GM13977 (cell line): ENCODE measurements at regions not wholly inside any gene's neighbourhood (a gene's known extent, or its start where the extent isn't known, plus 50 kb on each side); places are given as distances from the start of the nearest gene placed in this dataset.

Experiments
- DNase-seq: peaks from one replicate; pipeline ENCODE4 v3.0.0; 2012; ENCODE audit warnings: low spot score
- in situ Hi-C: fragments of 300-500 bp; cut with MboI; formaldehyde crosslinking; loops from one replicate; pipeline ENCODE4 v1.12.0; 2022; ENCODE audit warnings: low sequenced_read_pairs, low pct_unique_long_range_greater_than_20kb, mixed read lengths, inconsistent platforms; ENCODE audit not compliant: unreplicated experiment
- TF ChIP-seq, protein P1 (sequence below): IDR thresholded peaks from 2 replicates; pipeline ENCODE4 v1.5.1; 2012; ENCODE audit warnings: mild to moderate bottlenecking, control low read depth; ENCODE audit not compliant: insufficient read depth; ENCODE audit errors: extremely low read depth, missing control alignments

DNA sequence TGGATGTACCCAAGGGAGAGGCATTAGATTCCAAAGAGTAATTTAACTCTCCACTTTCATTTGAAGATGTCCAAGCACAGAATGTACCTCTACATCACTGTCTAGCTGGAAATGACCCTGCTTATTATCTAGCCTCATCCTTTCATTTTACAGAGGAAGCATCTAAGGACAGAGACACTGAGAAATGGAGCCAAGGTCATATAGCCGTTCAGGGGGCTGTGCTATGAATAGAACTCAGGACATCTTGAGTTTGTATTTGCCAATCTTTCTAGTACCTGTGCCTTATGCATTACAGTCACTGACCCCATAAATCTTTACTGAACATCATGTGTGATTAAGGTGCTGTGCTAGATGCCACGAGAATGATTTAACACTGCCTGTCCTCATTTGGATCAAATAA lies 138.2 kb upstream of the SPTLC3 start:
- DNase-seq = no peak
- TF ChIP-seq, protein P1, sequence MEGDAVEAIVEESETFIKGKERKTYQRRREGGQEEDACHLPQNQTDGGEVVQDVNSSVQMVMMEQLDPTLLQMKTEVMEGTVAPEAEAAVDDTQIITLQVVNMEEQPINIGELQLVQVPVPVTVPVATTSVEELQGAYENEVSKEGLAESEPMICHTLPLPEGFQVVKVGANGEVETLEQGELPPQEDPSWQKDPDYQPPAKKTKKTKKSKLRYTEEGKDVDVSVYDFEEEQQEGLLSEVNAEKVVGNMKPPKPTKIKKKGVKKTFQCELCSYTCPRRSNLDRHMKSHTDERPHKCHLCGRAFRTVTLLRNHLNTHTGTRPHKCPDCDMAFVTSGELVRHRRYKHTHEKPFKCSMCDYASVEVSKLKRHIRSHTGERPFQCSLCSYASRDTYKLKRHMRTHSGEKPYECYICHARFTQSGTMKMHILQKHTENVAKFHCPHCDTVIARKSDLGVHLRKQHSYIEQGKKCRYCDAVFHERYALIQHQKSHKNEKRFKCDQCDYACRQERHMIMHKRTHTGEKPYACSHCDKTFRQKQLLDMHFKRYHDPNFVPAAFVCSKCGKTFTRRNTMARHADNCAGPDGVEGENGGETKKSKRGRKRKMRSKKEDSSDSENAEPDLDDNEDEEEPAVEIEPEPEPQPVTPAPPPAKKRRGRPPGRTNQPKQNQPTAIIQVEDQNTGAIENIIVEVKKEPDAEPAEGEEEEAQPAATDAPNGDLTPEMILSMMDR = no peak
- in situ Hi-C loops = no loop called here

DNA sequence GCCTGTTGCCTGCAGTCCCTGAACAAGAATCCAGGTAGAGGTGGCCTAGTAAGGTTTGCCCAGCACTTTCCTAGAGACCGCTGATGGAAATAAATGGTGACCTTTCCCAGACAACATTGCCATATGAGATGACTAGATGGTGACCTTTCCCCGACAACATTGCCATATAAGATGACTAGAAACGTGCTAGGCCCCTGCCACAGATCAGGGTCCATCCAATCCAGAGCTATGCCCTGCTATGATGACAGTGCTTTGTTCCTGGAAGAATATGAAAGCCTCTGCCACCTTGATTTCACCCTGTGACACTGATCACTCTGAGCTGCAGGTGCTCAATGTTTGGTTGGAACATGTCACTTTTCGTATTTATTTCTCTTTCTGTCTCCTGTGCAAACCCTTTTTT lies 133.8 kb upstream of the SPTLC3 start:
- TF ChIP-seq, protein P1 = no peak
- in situ Hi-C loops = no loop called here
- DNase-seq = no peak

DNA sequence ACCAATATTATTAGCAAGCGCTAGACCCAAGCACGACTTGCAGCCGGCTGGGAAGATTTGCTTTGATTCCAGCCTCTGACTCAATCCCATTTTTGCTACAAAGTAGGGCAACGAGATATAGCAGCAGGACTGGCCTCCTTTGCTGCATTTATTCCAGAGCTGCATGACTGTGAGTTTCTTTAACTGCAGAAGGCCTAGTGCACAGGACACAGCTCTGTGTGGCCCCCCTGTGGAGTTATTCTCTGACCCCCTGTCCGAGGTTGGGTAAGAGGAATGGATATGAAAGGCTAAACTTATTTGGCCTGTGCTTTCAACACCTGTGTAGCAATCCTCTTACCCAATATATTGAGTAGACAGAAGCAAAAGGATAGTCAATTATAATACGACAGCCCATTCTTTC lies 133.3 kb upstream of the SPTLC3 start:
- in situ Hi-C loops = no loop called here
- TF ChIP-seq, protein P1 = no peak
- no peak for DNase-seq

DNA sequence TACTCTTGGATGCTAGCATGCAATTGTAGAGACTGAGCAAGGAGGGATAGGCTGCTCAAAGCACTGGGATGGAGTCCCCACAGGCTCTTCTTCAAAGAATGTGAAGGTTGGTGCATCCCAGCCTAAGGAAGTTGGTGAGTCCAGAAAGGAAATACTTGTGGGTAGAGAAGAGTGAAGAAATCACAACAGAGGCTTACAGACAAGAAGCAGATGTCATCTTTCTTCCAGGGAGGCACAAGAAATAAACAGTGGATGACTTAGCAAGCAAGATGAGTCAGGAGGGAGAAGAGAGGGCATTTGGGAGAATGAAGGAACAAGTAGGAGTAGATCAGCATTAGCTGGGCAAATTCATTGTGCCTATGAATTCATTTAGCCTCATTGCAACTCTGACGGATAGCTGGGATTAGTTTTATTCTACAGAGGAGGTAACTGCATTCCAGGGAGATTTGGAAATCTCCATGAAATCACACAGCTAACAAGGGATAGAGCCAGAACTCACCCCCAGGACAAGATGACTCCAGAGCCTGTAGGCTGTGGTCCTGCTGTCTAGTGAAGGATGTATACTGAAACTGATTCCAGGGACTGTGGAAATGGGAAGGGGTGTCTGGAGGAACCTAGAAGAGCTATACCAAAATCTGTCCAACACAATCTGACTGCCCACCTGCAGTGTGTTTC lies 125.8 kb upstream of the SPTLC3 start:
- TF ChIP-seq, protein P1 = no peak
- in situ Hi-C loops = no loop called here
- no peak for DNase-seq

DNA sequence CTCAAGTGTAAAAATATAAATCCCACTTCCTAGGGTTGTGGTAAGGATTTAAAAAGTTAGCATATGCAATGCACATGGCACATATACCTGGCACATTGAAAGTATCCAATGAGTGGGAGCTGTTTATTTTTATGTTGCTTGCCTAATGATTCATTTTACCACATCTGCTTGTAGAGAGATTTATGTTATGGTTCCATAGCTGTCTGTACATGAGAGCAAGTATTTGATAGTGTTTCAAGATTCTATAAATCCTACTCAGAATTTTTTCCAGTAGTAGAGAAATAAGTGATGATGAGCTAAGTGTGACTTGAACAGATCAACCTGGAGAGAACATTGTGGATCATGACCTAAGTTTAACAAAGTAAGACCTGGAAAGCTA lies 125.3 kb upstream of the SPTLC3 start:
- no peak for DNase-seq
- TF ChIP-seq, protein P1 = no peak
- in situ Hi-C loops = no loop called here

DNA sequence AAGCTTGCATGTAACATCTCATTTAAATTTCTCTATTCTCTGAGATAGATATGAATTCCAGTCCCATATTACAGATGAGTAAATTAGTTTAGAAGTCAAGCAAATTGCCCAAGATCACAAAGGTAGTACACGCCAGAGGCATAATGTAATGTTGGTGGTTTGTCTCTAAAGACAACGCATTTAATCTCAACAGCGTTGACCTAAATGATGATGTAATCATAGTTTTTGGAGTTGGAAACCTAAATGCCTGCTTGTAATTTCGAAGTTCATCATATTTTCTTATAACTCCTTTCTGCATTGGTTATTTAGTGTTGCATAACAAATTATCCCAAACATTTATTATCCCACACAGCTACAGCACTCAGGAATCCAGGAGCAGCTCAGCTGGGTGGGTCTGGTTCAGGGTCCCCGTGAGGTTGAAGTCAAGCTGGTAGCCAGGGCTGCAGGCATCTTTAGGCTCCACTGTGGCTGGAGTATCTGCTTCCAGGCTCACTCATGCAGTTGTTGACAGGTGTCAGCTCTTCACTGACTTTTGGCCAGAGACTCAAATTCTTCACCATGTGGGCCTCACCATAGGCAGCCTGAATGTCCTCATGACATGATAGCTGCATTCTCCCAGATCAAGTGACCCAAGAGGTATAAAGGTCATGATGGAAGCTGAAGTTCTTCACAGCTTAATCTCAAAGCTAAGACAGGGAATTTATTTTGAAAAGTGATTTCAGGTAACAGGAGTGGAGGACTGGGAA lies 122.0 kb upstream of the SPTLC3 start:
- in situ Hi-C loops = no loop called here
- DNase-seq = no peak
- TF ChIP-seq, protein P1 = no peak
